AG09309 (cell line): ENCODE measurements at regions not wholly inside any gene's neighbourhood (a gene's known extent, or its start where the extent isn't known, plus 50 kb on each side); places are given as distances from the start of the nearest gene placed in this dataset.
A peak's percentile ranks its signal among the peaks of the same experiment; 100 is the strongest.

Experiments used
- DNase-seq: peaks from one replicate; pipeline ENCODE4 v3.0.0-alpha.2; 2010; ENCODE audit warnings: low read depth
- H3K4me3 ChIP-seq: 2 replicates; pipeline ENCODE4 v1.5.1; 2011; ENCODE audit warnings: mild to moderate bottlenecking, low read depth, low read length, moderate library complexity; ENCODE audit not compliant: control insufficient read depth
- CTCF ChIP-seq: IDR thresholded peaks from 2 replicates; pipeline ENCODE4 v1.5.1; 2011; ENCODE audit warnings: mild to moderate bottlenecking, low read depth, low read length, inconsistent platforms; ENCODE audit not compliant: insufficient read depth, control insufficient read depth; ENCODE audit errors: missing control alignments

DNA sequence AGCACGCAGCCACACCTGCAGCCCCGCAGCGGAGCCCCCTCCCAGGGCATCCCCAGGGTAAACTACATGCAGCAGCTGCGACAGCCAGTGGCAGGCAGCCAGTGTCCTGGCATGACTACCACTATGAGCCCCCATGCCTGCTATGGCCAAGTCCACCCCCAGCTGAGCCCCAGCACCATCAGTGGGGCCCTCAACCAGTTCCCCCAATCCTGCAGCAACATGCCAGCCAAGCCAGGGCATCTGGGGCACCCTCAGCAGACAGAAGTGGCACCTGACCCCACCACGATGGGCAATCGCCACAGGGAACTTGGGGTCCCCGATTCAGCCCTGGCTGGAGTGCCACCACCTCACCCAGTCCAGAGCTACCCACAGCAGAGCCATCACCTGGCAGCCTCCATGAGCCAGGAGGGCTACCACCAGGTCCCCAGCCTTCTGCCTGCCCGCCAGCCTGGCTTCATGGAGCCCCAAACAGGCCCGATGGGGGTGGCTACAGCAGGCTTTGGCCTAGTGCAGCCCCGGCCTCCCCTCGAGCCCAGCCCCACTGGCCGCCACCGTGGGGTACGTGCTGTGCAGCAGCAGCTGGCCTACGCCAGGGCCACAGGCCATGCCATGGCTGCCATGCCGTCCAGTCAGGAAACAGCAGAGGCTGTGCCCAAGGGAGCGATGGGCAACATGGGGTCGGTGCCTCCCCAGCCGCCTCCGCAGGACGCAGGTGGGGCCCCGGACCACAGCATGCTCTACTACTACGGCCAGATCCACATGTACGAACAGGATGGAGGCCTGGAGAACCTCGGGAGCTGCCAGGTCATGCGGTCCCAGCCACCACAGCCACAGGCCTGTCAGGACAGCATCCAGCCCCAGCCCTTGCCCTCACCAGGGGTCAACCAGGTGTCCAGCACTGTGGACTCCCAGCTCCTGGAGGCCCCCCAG is 254.1 kb downstream of the GLI2 start:
- no peak for TF ChIP-seq CTCF
- no peak overlapping the region for H3K4me3 ChIP-seq
- no peak for DNase-seq

GRCh38 chr2:120990451-120990871 is 254.8 kb downstream of the GLI2 start:
- DNase-seq, result peak; percentile 8
- H3K4me3 ChIP-seq, result no peak overlapping the region
- no peak for TF ChIP-seq CTCF

GRCh38 chr2:120991441-120991840 is 255.8 kb downstream of the GLI2 start:
- no peak for DNase-seq
- no peak for TF ChIP-seq CTCF
- H3K4me3 ChIP-seq, result no peak overlapping the region

- no peak overlapping the region for H3K4me3 ChIP-seq
- no peak for DNase-seq
- TF ChIP-seq CTCF, result no peak
Observed at GRCh38 chr2:120992791-120993555, 257.3 kb downstream of the GLI2 start.

DNA sequence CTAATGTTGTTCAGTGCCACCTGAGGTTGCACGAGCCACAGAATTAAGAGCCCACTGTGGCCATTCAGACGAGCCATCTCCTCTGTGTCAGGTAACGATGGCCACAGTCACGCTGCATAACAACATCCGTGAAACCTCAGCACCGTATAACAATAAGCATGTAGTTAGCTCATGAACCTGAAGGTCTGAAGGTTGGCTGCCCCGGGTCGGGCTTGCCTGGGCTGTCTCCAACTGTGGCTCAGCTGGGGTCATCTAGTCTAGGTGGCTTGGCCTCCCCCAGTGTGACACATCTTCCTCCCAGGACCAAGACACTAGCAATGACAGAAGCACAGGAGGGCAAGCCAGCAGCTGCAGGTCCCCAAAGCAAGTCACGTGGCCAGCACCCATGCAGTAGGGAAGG is 258.0 kb downstream of the GLI2 start:
- no peak overlapping the region for H3K4me3 ChIP-seq
- DNase-seq, result no peak
- no peak for TF ChIP-seq CTCF

DNA sequence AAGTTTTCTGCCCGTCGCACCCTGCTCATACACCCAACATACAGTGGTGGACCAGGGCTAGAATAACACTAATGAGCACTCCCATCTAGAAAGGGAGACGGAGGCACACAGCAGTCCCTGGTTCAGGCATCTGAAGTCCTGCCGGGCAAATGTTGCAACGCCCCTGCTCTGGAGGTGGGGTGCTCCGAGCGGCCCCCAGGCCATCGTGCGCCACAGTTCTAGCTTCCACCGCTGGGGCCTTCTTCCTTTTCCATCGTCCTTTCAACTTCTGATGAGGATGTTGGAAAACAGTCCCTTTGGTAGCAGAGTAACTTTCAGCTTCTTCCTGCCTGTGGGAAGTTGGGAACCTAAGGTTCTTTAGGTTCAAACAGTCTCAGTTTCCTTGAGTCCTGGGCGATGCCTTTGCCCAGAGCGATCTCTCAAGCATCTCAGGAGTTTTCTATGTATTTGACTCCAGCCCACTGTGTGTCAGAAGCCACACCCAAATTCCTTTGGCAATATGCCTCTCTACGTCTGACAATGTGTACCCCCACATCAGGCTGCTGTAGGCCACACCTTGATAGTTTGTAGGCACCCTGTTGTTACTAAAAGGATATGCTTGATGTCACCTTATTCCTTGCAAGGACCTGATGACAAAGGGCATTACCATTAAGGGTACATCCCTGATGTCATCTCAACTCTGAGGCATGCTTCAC is 258.8 kb downstream of the GLI2 start:
- DNase-seq, result no peak
- H3K4me3 ChIP-seq, result no peak overlapping the region
- TF ChIP-seq CTCF, result no peak
